ENCODE measurements at regions not wholly inside any gene's neighbourhood (a gene's known extent, or its start where the extent isn't known, plus 50 kb on each side); places are given as distances from the start of the nearest gene placed in this dataset.

- TF ChIP-seq EZH2 (IDR thresholded peaks at IDR 0.05; ENCODE audit: low read depth) = no peak
- no peak for TF ChIP-seq CTCF (conservative IDR thresholded peaks at IDR 0.05)
Observed at GRCh38 chr13:111469450-111469849, 149.0 kb downstream of the TEX29 start.

All from PC-9 (cell line).